PC-3 (cell line): ENCODE measurements at regions not wholly inside any gene's neighbourhood (a gene's known extent, or its start where the extent isn't known, plus 50 kb on each side); places are given as distances from the start of the nearest gene placed in this dataset.
A peak's percentile ranks its signal among the peaks of the same experiment; 100 is the strongest.

ENCODE experiments used
- ATAC-seq: fragments of 200-7000 bp; cut with Tn5 transposase; 2 replicates; pipeline ENCODE4 v1.9.1; 2020; ENCODE audit warnings: mild to moderate bottlenecking, moderate library complexity
- BruUV-seq: library from RNA; stranded (reverse); fragments of 400-500 nt; replicated peaks from 2 replicates; lab custom pipeline; 2021; lab: Mats Ljungman, UMichigan
- CTCF ChIA-PET: fragments of 300-600 bp; sonication (Branson Sonifier 250); formaldehyde crosslinking; loops from one replicate; lab custom pipeline; 2022; ENCODE audit warnings: antibody characterized with exemption; lab: Charles Lee
- POLR2A ChIA-PET: fragments of 300-600 bp; sonication (Branson Sonifier 250); formaldehyde crosslinking; loops from one replicate; lab custom pipeline; 2022; ENCODE audit warnings: antibody characterized with exemption; ENCODE audit not compliant: unreplicated experiment; lab: Charles Lee
- DNase-seq: peaks from one replicate; pipeline ENCODE4 v3.0.0-alpha.2; 2015
- H2AFZ ChIP-seq: fragments of 300-600 bp; sonication (generic); 2 replicates; pipeline ENCODE4 v1.6.0; 2016; ENCODE audit warnings: antibody characterized with exemption, low read length
- H3F3A ChIP-seq: fragments of 300-600 bp; sonication (generic); one replicate; pipeline ENCODE4 v1.6.0; 2017; ENCODE audit warnings: antibody characterized with exemption, low read length, control low read depth, mild to moderate bottlenecking; ENCODE audit not compliant: unreplicated experiment
- H3K27ac ChIP-seq: fragments of 300-600 bp; sonication (generic); 2 replicates; pipeline ENCODE4 v1.5.1; 2016; ENCODE audit warnings: mild to moderate bottlenecking, low read length
- H3K27me3 ChIP-seq: fragments of 300-600 bp; sonication (generic); 2 replicates; pipeline ENCODE4 v1.6.1; 2016; ENCODE audit warnings: low read length, mixed read lengths
- H3K36me3 ChIP-seq: fragments of 300-600 bp; sonication (generic); 2 replicates; pipeline ENCODE4 v1.6.1; 2016; ENCODE audit warnings: low read depth, mixed run types, low read length, mixed read lengths
- H3K4me1 ChIP-seq: fragments of 300-600 bp; sonication (generic); 2 replicates; pipeline ENCODE4 v1.5.1; 2016; ENCODE audit warnings: low read length; ENCODE audit not compliant: insufficient read depth
- H3K4me2 ChIP-seq: fragments of 300-600 bp; sonication (generic); 2 replicates; pipeline ENCODE4 v1.6.0; 2016; ENCODE audit warnings: low read length
- H3K4me3 ChIP-seq: fragments of 300-600 bp; sonication (generic); 2 replicates; pipeline ENCODE4 v1.5.1; 2016; ENCODE audit warnings: mild to moderate bottlenecking, low read length, mixed read lengths
- H3K79me2 ChIP-seq: fragments of 300-600 bp; sonication (generic); 2 replicates; pipeline ENCODE4 v1.6.1; 2017; ENCODE audit warnings: low read length, mixed read lengths
- H3K9ac ChIP-seq: fragments of 300-600 bp; sonication (generic); 2 replicates; pipeline ENCODE4 v1.6.0; 2016; ENCODE audit warnings: mild to moderate bottlenecking, low read length
- H3K9me2 ChIP-seq: fragments of 300-600 bp; sonication (generic); replicated peaks from 2 replicates; pipeline ENCODE4 v1.6.1; 2016; ENCODE audit warnings: mixed run types, low read length, mixed read lengths
- H3K9me3 ChIP-seq: fragments of 300-600 bp; sonication (generic); 2 replicates; pipeline ENCODE4 v1.6.1; 2016; ENCODE audit warnings: low read length, mixed read lengths
- H4K20me1 ChIP-seq: fragments of 300-600 bp; sonication (generic); 2 replicates; pipeline ENCODE4 v1.6.1; 2016; ENCODE audit warnings: low read length, mixed read lengths
- CTCF ChIP-seq: fragments of 300-600 bp; sonication (generic); conservative IDR thresholded peaks from 2 replicates; pipeline ENCODE4 v1.5.1; 2017; ENCODE audit warnings: antibody characterized with exemption, low read depth, mild to moderate bottlenecking, low read length
- EZH2 ChIP-seq: fragments of 300-600 bp; sonication (generic); IDR thresholded peaks from one replicate; pipeline ENCODE4 v1.6.1; 2017; ENCODE audit warnings: antibody characterized with exemption, mild to moderate bottlenecking, low read length; ENCODE audit not compliant: unreplicated experiment
- EZH2phosphoT487 ChIP-seq: fragments of 300-600 bp; sonication (generic); IDR thresholded peaks from 2 replicates; pipeline ENCODE4 v1.6.1; 2018; ENCODE audit warnings: mild to moderate bottlenecking, antibody characterized with exemption, low read length, borderline replicate concordance
- intact Hi-C: fragments of 100-400 bp; cut with micrococcal nuclease; formaldehyde crosslinking; loops from 2 replicates; pipeline ENCODE4 v1.9.0; 2023

DNA sequence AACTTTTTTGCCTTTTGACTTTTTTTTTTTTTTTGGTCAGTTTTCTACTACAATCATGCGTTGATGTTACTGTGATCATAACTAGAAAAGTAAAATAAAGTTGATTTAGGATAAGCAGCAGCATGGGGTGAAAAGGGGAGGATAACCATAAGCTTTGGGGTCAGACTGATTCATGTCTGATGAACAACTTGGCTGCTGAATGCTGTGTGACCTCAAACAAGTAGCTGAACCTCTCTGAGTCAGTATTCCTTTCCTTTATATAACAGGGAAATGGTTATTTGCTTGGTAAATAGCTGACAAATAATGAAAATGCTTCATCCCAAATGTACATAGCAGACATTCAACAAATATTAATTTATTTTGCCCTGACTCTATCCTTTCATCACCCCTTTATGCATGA lies 413.0 kb downstream of the VRK1 start:
- no peak for ATAC-seq

GRCh38 chr14:97212399-97212798 lies 415.2 kb downstream of the VRK1 start:
- H2AFZ ChIP-seq: no peak overlapping the region
- POLR2A ChIA-PET: no interaction called here
- no peaks in the 10 kb centered on the region for H3K79me2 ChIP-seq
- no TSS peak for BruUV-seq
- no peak overlapping the region for H3K4me2 ChIP-seq
- no peaks in the 10 kb centered on the region for H3F3A ChIP-seq
- intact Hi-C loops: loop anchor here (5.0 kb wide), 2 partner anchors 35 to 200 kb away; no protein-coding TSS in a partner anchor
- TF ChIP-seq CTCF: no peak
- TF ChIP-seq EZH2: no peak
- no peak for TF ChIP-seq EZH2phosphoT487
- H4K20me1 ChIP-seq: no peaks in the 10 kb centered on the region
- CTCF ChIA-PET: no interaction called here
- no peak overlapping the region for H3K27ac ChIP-seq
- H3K9me2 ChIP-seq: no peaks in the 10 kb centered on the region
- no peaks in the 10 kb centered on the region for H3K9me3 ChIP-seq
- no peak for DNase-seq
- no peaks in the 10 kb centered on the region for H3K36me3 ChIP-seq
- no peaks in the 10 kb centered on the region for H3K4me1 ChIP-seq
- H3K9ac ChIP-seq: no peak overlapping the region
- ATAC-seq: no peak
- no peak overlapping the region for H3K4me3 ChIP-seq
- peaks cover 97% of the 10 kb centered on the region for H3K27me3 ChIP-seq

More for the DNA sequence above, 413.0 kb downstream of the VRK1 start:
- DNase-seq: peak; percentile 10
- no peaks in the 10 kb centered on the region for H3K36me3 ChIP-seq
- H3F3A ChIP-seq: no peaks in the 10 kb centered on the region
- no peaks in the 10 kb centered on the region for H4K20me1 ChIP-seq
- no peak overlapping the region for H3K4me3 ChIP-seq
- TF ChIP-seq CTCF (no peak), EZH2 (no peak), EZH2phosphoT487 (no peak)
- no peaks in the 10 kb centered on the region for H3K79me2 ChIP-seq
- H2AFZ ChIP-seq: no peak overlapping the region
- H3K27me3 ChIP-seq: peaks cover 98% of the 10 kb centered on the region
- H3K9me3 ChIP-seq: no peaks in the 10 kb centered on the region
- no TSS peak for BruUV-seq
- intact Hi-C loops: loop anchor here (5.0 kb wide), 2 partner anchors 37 to 202 kb away; no protein-coding TSS in a partner anchor
- H3K4me2 ChIP-seq: no peak overlapping the region
- H3K27ac ChIP-seq: no peak overlapping the region
- no peaks in the 10 kb centered on the region for H3K4me1 ChIP-seq
- H3K9ac ChIP-seq: no peak overlapping the region
- ChIA-PET POLR2A (no interaction called here), CTCF (no interaction called here)
- no peaks in the 10 kb centered on the region for H3K9me2 ChIP-seq

GRCh38 chr14:97213720-97214119 lies 416.5 kb downstream of the VRK1 start:
- Histone ChIP-seq H3K9me3 (no peaks in the 10 kb centered on the region), H3K27ac (no peak overlapping the region), H3K79me2 (no peaks in the 10 kb centered on the region), H3K9me2 (no peaks in the 10 kb centered on the region), H3F3A (no peaks in the 10 kb centered on the region), H3K4me1 (no peaks in the 10 kb centered on the region), H3K4me3 (no peak overlapping the region), H3K9ac (no peak overlapping the region), H2AFZ (no peak overlapping the region), H3K36me3 (no peaks in the 10 kb centered on the region), H4K20me1 (no peaks in the 10 kb centered on the region), H3K4me2 (no peak overlapping the region), H3K27me3 (peaks cover 97% of the 10 kb centered on the region)
- TF ChIP-seq CTCF (no peak), EZH2phosphoT487 (no peak), EZH2 (no peak)
- intact Hi-C loops: loop anchor here (5.0 kb wide), 2 partner anchors 34 to 199 kb away; no protein-coding TSS in a partner anchor
- POLR2A ChIA-PET: no interaction called here
- ATAC-seq (no peak), DNase-seq (no peak)
- CTCF ChIA-PET: interaction anchor here (0.7 kb wide), 1 partner anchor 34 kb away, joined by 3 read pairs; no protein-coding TSS in a partner anchor
- no TSS peak for BruUV-seq
